T follicular helper cell (primary cell): ENCODE measurements at regions not wholly inside any gene's neighbourhood (a gene's known extent, or its start where the extent isn't known, plus 50 kb on each side); places are given as distances from the start of the nearest gene placed in this dataset.
"Not testable (repeated sequence)": the region's sequence is repeated elsewhere in the genome, so short reads cannot be mapped to it uniquely, and the experiment has no call there.

ENCODE experiments used
- DNase-seq: peaks from one replicate; pipeline ENCODE4 v3.0.0-alpha.2; 2020; ENCODE audit warnings: low read depth

- no peak for DNase-seq
Observed at GRCh38 chr3:124316034-124316287, 324.0 kb upstream of the ROPN1 start.

GRCh38 chr3:124318014-124318413, 326.1 kb upstream of the ROPN1 start:
- DNase-seq = no peak

GRCh38 chr3:124318656-124319055, 326.7 kb upstream of the ROPN1 start:
- DNase-seq = no peak

- DNase-seq = no peak
Observed at GRCh38 chr3:124320976-124321375, 329.1 kb upstream of the ROPN1 start.

GRCh38 chr3:124322309-124322880, 330.5 kb upstream of the ROPN1 start:
- DNase-seq = no peak

- DNase-seq = no peak
Observed at GRCh38 chr3:124322966-124323365, 331.0 kb upstream of the ROPN1 start.

- no peak for DNase-seq
Observed at GRCh38 chr3:124325248-124325647, 333.3 kb upstream of the ROPN1 start.

GRCh38 chr3:124329723-124330122, 337.8 kb upstream of the ROPN1 start:
- DNase-seq = no peak

- DNase-seq = no peak
Observed at GRCh38 chr3:124333931-124334640, 342.2 kb upstream of the ROPN1 start.

- DNase-seq = no peak
Observed at GRCh38 chr3:124336067-124336656, 344.2 kb upstream of the ROPN1 start.

GRCh38 chr3:124345845-124346244, 353.9 kb upstream of the ROPN1 start:
- no peak for DNase-seq

- no peak for DNase-seq
Observed at GRCh38 chr3:124346487-124346886, 354.6 kb upstream of the ROPN1 start.

GRCh38 chr3:124347418-124347817, 355.5 kb upstream of the ROPN1 start:
- DNase-seq = no peak

- not testable (repeated sequence) for DNase-seq
Observed at GRCh38 chr3:124348555-124348954, 356.6 kb upstream of the ROPN1 start.

GRCh38 chr3:124351430-124352148, 359.7 kb upstream of the ROPN1 start:
- DNase-seq = no peak

- DNase-seq = no peak
Observed at GRCh38 chr3:124352149-124352539, 360.2 kb upstream of the ROPN1 start.

- no peak for DNase-seq
Observed at GRCh38 chr3:124353691-124354090, 361.8 kb upstream of the ROPN1 start.

GRCh38 chr3:124354150-124354549, 362.2 kb upstream of the ROPN1 start:
- no peak for DNase-seq

- DNase-seq = no peak
Observed at GRCh38 chr3:124358156-124358555, 366.2 kb upstream of the ROPN1 start.

- DNase-seq = no peak
Observed at GRCh38 chr3:124360155-124360554, 368.2 kb upstream of the ROPN1 start.

GRCh38 chr3:124360563-124360962, 368.6 kb upstream of the ROPN1 start:
- DNase-seq = no peak

GRCh38 chr3:124361566-124361965, 368.7 kb upstream of the UMPS start:
- no peak for DNase-seq

GRCh38 chr3:124362455-124362854, 367.8 kb upstream of the UMPS start:
- no peak for DNase-seq
